Stimulated activated naive CD8-positive, alpha-beta T cell treated with anti-CD3 and anti-CD28 coated beads, Interleukin-15, Interleukin-2, amounts not matched to agents 100 ng/mL and 50 ng/mL, for 24 hours (primary cell): ENCODE measurements at regions not wholly inside any gene's neighbourhood (a gene's known extent, or its start where the extent isn't known, plus 50 kb on each side); places are given as distances from the start of the nearest gene placed in this dataset.

ENCODE experiments used
- H3K27ac Mint-ChIP-seq: one replicate; pipeline ENCODE4 v1.8.0; 2021; ENCODE audit warnings: mild to moderate bottlenecking, mixed read lengths
- H3K27me3 Mint-ChIP-seq: one replicate; pipeline ENCODE4 v1.8.0; 2021; ENCODE audit warnings: mixed read lengths
- H3K36me3 Mint-ChIP-seq: one replicate; pipeline ENCODE4 v1.8.0; 2021; ENCODE audit warnings: low read depth, mixed read lengths
- H3K4me1 Mint-ChIP-seq: one replicate; pipeline ENCODE4 v1.8.0; 2021; ENCODE audit warnings: low read depth, mixed read lengths
- H3K4me3 Mint-ChIP-seq: one replicate; pipeline ENCODE4 v1.8.0; 2021; ENCODE audit warnings: mild to moderate bottlenecking, mixed read lengths
- H3K9me3 Mint-ChIP-seq: one replicate; pipeline ENCODE4 v1.8.0; 2021; ENCODE audit warnings: mixed read lengths

- no peaks in the 10 kb centered on the region for H3K4me1 Mint-ChIP-seq
- no peaks in the 10 kb centered on the region for H3K27me3 Mint-ChIP-seq
- no peak overlapping the region for H3K4me3 Mint-ChIP-seq
- H3K27ac Mint-ChIP-seq: no peak overlapping the region
- H3K36me3 Mint-ChIP-seq: no peaks in the 10 kb centered on the region
- no peaks in the 10 kb centered on the region for H3K9me3 Mint-ChIP-seq
Measured at GRCh38 chr4:20483416-20483815, 216.8 kb upstream of the PACRGL start.

GRCh38 chr4:20486433-20486832 is 213.8 kb upstream of the PACRGL start:
- Mint-ChIP-seq H3K27ac (no peak overlapping the region), H3K27me3 (no peaks in the 10 kb centered on the region), H3K9me3 (no peaks in the 10 kb centered on the region), H3K4me1 (no peaks in the 10 kb centered on the region), H3K36me3 (no peaks in the 10 kb centered on the region), H3K4me3 (no peak overlapping the region)

DNA sequence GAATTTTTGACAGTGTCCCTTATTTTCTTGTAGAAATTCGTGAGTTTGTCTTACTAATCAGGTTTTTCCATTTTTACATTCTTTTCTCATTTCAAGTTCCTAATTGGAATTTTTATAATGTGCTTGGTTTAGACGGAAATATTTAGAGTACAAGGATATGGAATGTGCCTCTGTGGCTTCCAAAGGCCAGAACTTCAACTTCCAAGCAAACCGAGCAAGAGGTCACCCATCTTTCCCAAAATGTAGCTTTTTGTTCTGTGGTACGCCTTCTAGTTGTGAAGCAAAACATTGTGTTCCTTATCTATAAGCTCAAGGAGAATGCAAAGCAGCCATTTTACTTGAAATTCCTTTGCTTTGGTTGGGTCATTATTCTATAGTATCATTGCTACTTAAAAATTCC is 212.8 kb upstream of the PACRGL start:
- H3K27ac Mint-ChIP-seq: no peak overlapping the region
- H3K4me3 Mint-ChIP-seq: no peak overlapping the region
- H3K4me1 Mint-ChIP-seq: no peaks in the 10 kb centered on the region
- no peaks in the 10 kb centered on the region for H3K36me3 Mint-ChIP-seq
- no peaks in the 10 kb centered on the region for H3K27me3 Mint-ChIP-seq
- no peaks in the 10 kb centered on the region for H3K9me3 Mint-ChIP-seq

GRCh38 chr4:20487852-20488251 is 212.4 kb upstream of the PACRGL start:
- Mint-ChIP-seq H3K9me3 (no peaks in the 10 kb centered on the region), H3K27me3 (no peaks in the 10 kb centered on the region), H3K4me1 (no peaks in the 10 kb centered on the region), H3K36me3 (no peaks in the 10 kb centered on the region), H3K27ac (no peak overlapping the region), H3K4me3 (no peak overlapping the region)

DNA sequence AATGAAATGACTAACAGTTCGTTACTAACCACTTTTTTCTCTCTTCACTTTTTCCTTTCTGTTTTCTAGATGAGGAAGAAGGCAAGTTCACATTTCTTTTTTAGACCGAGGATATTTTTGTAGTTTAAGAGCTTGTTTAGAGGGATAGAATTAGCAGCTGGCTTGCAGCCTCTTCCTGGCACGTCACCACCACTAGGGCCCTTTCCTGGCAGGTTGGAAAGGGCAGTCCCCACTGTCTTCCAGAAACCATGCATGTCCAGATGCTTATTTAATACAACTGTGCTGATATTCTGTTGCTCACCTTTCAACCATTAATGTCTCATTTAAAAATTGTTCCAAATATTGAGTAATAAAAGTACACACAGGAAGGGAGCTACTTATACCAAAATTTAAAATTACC is 209.5 kb upstream of the PACRGL start:
- H3K27me3 Mint-ChIP-seq: no peaks in the 10 kb centered on the region
- no peaks in the 10 kb centered on the region for H3K36me3 Mint-ChIP-seq
- no peaks in the 10 kb centered on the region for H3K4me1 Mint-ChIP-seq
- H3K27ac Mint-ChIP-seq: no peak overlapping the region
- H3K9me3 Mint-ChIP-seq: peaks cover 4% of the 10 kb centered on the region
- no peak overlapping the region for H3K4me3 Mint-ChIP-seq

DNA sequence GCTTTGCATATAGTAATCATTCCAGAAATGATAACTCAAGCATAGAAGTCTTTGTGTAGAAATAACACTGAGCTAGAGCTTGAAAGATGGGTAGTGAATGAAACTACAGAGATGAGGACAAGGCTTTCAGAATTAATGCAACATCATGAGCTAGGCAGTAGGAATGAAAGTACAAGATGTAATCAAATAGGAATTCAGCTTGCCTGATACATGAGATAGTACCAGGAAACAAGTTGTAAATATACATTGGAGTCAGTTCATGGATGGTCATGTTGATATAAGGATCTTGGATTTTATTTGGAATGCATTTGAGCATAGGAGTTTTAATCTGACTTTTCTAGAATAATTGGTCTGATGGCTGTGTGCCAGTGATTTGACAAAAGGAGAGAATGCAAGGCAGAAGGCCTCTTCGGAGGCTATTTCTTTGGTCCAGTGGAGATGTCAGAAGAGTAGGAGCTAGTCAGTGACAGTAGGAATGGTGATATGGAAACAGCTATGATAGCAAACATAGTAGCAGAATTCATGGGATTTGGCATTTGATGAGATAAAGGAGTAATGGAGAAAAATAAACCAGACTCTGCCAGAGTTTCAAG is 206.4 kb upstream of the PACRGL start:
- H3K27ac Mint-ChIP-seq: no peak overlapping the region
- H3K36me3 Mint-ChIP-seq: no peaks in the 10 kb centered on the region
- H3K27me3 Mint-ChIP-seq: no peaks in the 10 kb centered on the region
- no peak overlapping the region for H3K4me3 Mint-ChIP-seq
- H3K4me1 Mint-ChIP-seq: no peaks in the 10 kb centered on the region
- peaks cover 4% of the 10 kb centered on the region for H3K9me3 Mint-ChIP-seq

DNA sequence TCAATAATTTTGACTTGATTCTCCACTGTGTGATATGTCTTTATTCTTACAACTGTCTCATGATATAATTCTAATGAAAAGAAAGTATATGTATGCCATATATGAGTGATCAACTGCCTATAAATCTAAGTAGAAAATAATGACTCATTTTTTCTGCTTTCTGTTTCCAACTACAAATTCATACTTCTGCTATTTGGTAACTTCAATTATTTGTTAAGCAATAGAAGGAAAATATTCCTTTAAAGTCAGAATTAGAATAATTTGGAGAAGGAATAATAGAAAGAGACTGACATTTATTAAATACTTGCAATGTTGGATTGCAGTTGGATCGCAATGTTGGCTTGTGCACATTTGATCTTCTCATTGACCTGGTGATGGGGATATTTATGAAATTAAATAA is 204.2 kb upstream of the PACRGL start:
- no peaks in the 10 kb centered on the region for H3K4me1 Mint-ChIP-seq
- no peaks in the 10 kb centered on the region for H3K27me3 Mint-ChIP-seq
- H3K9me3 Mint-ChIP-seq: peaks cover 4% of the 10 kb centered on the region
- no peaks in the 10 kb centered on the region for H3K36me3 Mint-ChIP-seq
- no peak overlapping the region for H3K4me3 Mint-ChIP-seq
- no peak overlapping the region for H3K27ac Mint-ChIP-seq

DNA sequence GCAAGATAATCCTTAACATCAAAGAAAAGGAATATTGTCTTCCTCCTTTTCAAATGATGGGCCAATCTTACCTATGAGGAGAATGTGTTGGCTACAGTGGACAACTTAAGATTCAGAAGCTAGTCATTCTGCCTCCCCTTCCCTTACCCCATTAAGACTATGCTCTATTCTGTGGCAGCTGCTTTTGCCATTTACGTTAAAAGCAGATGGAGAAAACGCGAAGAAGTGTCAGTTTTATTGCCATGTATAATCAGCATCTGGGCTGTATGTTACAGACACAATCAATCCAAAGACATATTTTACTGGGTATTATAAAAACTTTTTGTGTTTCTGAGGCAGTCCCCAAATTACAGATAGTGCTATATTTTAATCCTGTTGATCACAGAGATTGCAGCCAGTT is 196.1 kb upstream of the PACRGL start:
- no peaks in the 10 kb centered on the region for H3K9me3 Mint-ChIP-seq
- H3K27ac Mint-ChIP-seq: no peak overlapping the region
- no peak overlapping the region for H3K4me3 Mint-ChIP-seq
- H3K36me3 Mint-ChIP-seq: no peaks in the 10 kb centered on the region
- H3K27me3 Mint-ChIP-seq: no peaks in the 10 kb centered on the region
- no peaks in the 10 kb centered on the region for H3K4me1 Mint-ChIP-seq

DNA sequence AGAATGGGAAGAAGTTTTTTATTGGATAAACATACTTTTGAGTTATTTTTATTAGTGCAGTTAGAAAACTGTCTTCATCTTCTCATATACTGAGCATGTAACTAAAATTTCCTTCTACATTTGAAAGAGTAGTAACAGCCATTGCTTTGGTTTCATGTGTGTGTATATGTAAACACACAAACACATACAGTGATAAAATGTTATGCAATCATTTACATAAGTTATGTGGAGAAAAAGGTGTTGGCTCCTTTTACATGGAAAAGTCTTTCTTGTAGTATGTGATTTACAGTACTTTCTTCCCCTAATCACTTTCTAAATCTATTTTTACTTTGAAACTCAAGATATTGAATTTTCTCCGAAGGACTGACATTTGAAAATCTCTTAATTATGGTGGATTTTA is 194.3 kb upstream of the PACRGL start:
- Mint-ChIP-seq H3K9me3 (no peaks in the 10 kb centered on the region), H3K27ac (no peak overlapping the region), H3K4me1 (no peaks in the 10 kb centered on the region), H3K27me3 (no peaks in the 10 kb centered on the region), H3K4me3 (no peak overlapping the region), H3K36me3 (no peaks in the 10 kb centered on the region)

DNA sequence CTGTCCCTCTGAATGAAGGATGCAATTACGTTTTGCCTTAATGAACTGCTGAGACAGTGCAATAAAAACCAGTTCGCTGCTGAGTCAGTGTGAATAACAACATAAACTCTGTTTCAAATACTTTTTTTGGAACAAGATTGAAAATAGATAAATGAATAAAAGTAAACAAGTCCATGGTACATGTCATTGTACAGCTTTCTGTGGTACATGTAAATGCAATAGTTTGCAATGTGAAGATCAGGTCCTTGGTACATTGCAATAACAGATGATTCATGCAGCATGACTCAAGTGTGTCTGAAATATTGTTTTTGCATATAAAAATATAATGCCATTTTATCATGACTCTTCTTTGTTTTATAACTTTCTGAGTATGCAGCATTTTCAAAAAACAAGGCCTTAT is 193.4 kb upstream of the PACRGL start:
- no peaks in the 10 kb centered on the region for H3K9me3 Mint-ChIP-seq
- H3K27ac Mint-ChIP-seq: no peak overlapping the region
- no peak overlapping the region for H3K4me3 Mint-ChIP-seq
- H3K36me3 Mint-ChIP-seq: no peaks in the 10 kb centered on the region
- no peaks in the 10 kb centered on the region for H3K27me3 Mint-ChIP-seq
- H3K4me1 Mint-ChIP-seq: no peaks in the 10 kb centered on the region

- H3K27me3 Mint-ChIP-seq: no peaks in the 10 kb centered on the region
- no peaks in the 10 kb centered on the region for H3K4me1 Mint-ChIP-seq
- H3K4me3 Mint-ChIP-seq: no peak overlapping the region
- H3K27ac Mint-ChIP-seq: no peak overlapping the region
- no peaks in the 10 kb centered on the region for H3K36me3 Mint-ChIP-seq
- H3K9me3 Mint-ChIP-seq: no peaks in the 10 kb centered on the region
Measured at GRCh38 chr4:20509315-20509714, 190.9 kb upstream of the PACRGL start.

DNA sequence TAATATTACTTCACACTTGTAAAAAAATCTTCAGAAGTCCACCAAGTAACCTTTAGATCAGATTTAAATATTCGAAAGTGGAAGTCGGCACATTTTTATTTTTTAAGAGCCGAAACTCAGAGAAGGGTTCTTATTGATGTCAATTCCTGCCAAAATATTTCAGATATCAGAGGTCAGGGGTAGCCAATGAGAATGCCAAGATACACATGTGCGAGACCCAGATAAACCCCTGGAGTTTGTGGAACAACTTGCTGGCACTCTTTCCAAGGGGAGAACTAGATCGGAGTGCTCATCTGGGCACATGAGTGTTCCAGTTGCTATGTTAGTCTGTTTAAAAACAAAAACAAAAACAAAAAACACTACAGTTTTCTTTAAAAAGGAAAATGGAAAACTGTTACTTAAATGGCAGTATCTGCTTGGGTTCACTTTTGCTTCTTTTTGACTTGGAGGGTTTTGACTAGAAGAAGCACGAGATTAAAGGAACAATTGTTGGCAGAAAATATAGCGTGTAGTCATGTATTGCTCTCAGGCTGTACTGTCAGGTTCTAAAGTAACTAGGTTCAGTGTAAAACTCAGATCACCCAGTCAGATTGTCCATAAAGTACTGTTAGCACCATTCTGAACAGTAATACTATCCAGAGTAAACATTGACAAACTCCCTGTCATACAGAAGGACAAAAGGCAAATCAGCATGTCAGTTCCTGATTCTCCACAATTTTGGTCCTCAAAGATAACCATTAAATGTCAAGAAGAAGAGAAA is 188.0 kb upstream of the PACRGL start:
- H3K4me1 Mint-ChIP-seq: no peaks in the 10 kb centered on the region

DNA sequence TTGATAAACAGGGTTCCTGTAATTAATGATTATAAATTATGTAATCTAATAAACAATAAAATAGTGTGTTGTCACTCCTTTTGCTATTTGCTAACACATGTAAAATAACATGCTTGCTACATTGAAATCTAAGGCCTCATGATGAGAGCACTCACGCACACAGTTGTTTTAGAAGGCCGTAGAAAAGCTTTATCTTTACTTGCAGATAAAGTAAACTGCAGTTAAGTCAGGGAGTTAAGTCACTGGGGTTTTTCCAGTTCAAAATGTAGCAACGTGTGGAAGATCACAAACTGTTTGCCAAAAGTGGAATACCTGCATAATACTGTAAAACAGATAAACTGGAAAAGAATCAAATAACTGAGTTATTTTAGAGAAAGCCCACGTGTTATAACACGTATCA is 187.3 kb upstream of the PACRGL start:
- Mint-ChIP-seq H3K36me3 (no peaks in the 10 kb centered on the region), H3K9me3 (no peaks in the 10 kb centered on the region), H3K27me3 (no peaks in the 10 kb centered on the region), H3K4me3 (no peak overlapping the region), H3K4me1 (no peaks in the 10 kb centered on the region), H3K27ac (no peak overlapping the region)

More for the DNA sequence above, 188.0 kb upstream of the PACRGL start:
- Mint-ChIP-seq H3K27ac (no peak overlapping the region), H3K36me3 (no peaks in the 10 kb centered on the region), H3K27me3 (no peaks in the 10 kb centered on the region), H3K9me3 (no peaks in the 10 kb centered on the region), H3K4me3 (no peak overlapping the region)

DNA sequence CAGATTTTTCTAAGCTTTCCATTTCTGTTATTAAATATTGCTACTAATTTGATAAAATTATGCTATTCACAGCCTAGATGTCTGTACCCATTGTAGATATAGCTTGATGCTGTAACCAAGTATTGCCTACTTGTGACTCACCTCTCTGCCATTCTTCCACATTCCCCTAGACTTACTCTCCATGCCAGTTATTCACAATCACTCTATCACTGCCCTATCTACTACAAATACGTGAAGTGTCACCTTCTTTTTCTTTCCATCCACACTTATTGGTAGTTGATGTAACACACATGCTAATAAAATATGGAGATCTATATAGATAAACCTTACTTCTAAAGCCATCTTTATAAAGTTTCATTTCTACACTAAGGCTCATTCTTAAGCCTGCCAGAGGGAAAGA is 179.4 kb upstream of the PACRGL start:
- Mint-ChIP-seq H3K4me3 (no peak overlapping the region), H3K27me3 (no peaks in the 10 kb centered on the region), H3K9me3 (no peaks in the 10 kb centered on the region), H3K4me1 (no peaks in the 10 kb centered on the region), H3K36me3 (no peaks in the 10 kb centered on the region), H3K27ac (no peak overlapping the region)

- H3K27ac Mint-ChIP-seq: no peak overlapping the region
- no peaks in the 10 kb centered on the region for H3K36me3 Mint-ChIP-seq
- no peaks in the 10 kb centered on the region for H3K4me1 Mint-ChIP-seq
- no peaks in the 10 kb centered on the region for H3K9me3 Mint-ChIP-seq
- no peak overlapping the region for H3K4me3 Mint-ChIP-seq
- no peaks in the 10 kb centered on the region for H3K27me3 Mint-ChIP-seq
Measured at GRCh38 chr4:20528508-20528907, 171.8 kb upstream of the PACRGL start.

GRCh38 chr4:20529691-20530090 is 170.6 kb upstream of the PACRGL start:
- H3K4me3 Mint-ChIP-seq: no peak overlapping the region
- no peak overlapping the region for H3K27ac Mint-ChIP-seq
- no peaks in the 10 kb centered on the region for H3K9me3 Mint-ChIP-seq
- H3K27me3 Mint-ChIP-seq: no peaks in the 10 kb centered on the region
- H3K36me3 Mint-ChIP-seq: no peaks in the 10 kb centered on the region
- no peaks in the 10 kb centered on the region for H3K4me1 Mint-ChIP-seq
